GM21529 (cell line): ENCODE measurements at regions not wholly inside any gene's neighbourhood (a gene's known extent, or its start where the extent isn't known, plus 50 kb on each side); places are given as distances from the start of the nearest gene placed in this dataset.
"Not testable (repeated sequence)": the region's sequence is repeated elsewhere in the genome, so short reads cannot be mapped to it uniquely, and the experiment has no call there.

Experiments
- ATAC-seq: cut with Tn5 transposase; IDR thresholded peaks from one replicate; pipeline ENCODE4 v1.9.1; 2021; ENCODE audit not compliant: unreplicated experiment

- not testable (repeated sequence) for ATAC-seq
Measured at GRCh38 chr12:29029484-29029883, 119.6 kb upstream of the FAR2 start.

- ATAC-seq = no peak
Measured at GRCh38 chr12:29030006-29030405, 119.1 kb upstream of the FAR2 start.

GRCh38 chr12:29032446-29032845 lies 116.6 kb upstream of the FAR2 start:
- ATAC-seq = no peak

- no peak for ATAC-seq
Measured at GRCh38 chr12:29033519-29033918, 115.6 kb upstream of the FAR2 start.

GRCh38 chr12:29035112-29035511 lies 114.0 kb upstream of the FAR2 start:
- no peak for ATAC-seq

- no peak for ATAC-seq
Measured at GRCh38 chr12:29039013-29039412, 110.1 kb upstream of the FAR2 start.

GRCh38 chr12:29041621-29042020 lies 107.5 kb upstream of the FAR2 start:
- no peak for ATAC-seq

- no peak for ATAC-seq
Measured at GRCh38 chr12:29043069-29043468, 106.0 kb upstream of the FAR2 start.

- ATAC-seq = no peak
Measured at GRCh38 chr12:29044799-29045198, 104.3 kb upstream of the FAR2 start.

GRCh38 chr12:29048787-29049186 lies 100.3 kb upstream of the FAR2 start:
- ATAC-seq = no peak

GRCh38 chr12:29050503-29050902 lies 98.6 kb upstream of the FAR2 start:
- ATAC-seq = peak; percentile 79

GRCh38 chr12:29051221-29051620 lies 97.9 kb upstream of the FAR2 start:
- no peak for ATAC-seq

GRCh38 chr12:29053567-29053966 lies 95.5 kb upstream of the FAR2 start:
- ATAC-seq = peak; percentile 72

- no peak for ATAC-seq
Measured at GRCh38 chr12:29054858-29055663, 94.0 kb upstream of the FAR2 start.

GRCh38 chr12:29066011-29066588 lies 83.0 kb upstream of the FAR2 start:
- ATAC-seq = no peak

GRCh38 chr12:29067430-29067829 lies 81.6 kb upstream of the FAR2 start:
- ATAC-seq = no peak

GRCh38 chr12:29070309-29070708 lies 78.8 kb upstream of the FAR2 start:
- ATAC-seq = no peak

- ATAC-seq = no peak
Measured at GRCh38 chr12:29071099-29071498, 78.0 kb upstream of the FAR2 start.

GRCh38 chr12:29072631-29073030 lies 76.4 kb upstream of the FAR2 start:
- ATAC-seq = no peak

- ATAC-seq = peak; percentile 92
Measured at GRCh38 chr12:29073631-29074239, 75.3 kb upstream of the FAR2 start.

- no peak for ATAC-seq
Measured at GRCh38 chr12:29081101-29081500, 68.0 kb upstream of the FAR2 start.

- ATAC-seq = peak; percentile 61
Measured at GRCh38 chr12:29082522-29082921, 66.6 kb upstream of the FAR2 start.
